GM21515 (cell line): ENCODE measurements at regions not wholly inside any gene's neighbourhood (a gene's known extent, or its start where the extent isn't known, plus 50 kb on each side); places are given as distances from the start of the nearest gene placed in this dataset.

Source experiments
- ATAC-seq: cut with Tn5 transposase; IDR thresholded peaks from one replicate; pipeline ENCODE4 v1.9.1; 2021; ENCODE audit not compliant: unreplicated experiment

- no peak for ATAC-seq
Observed at GRCh38 chr7:31455844-31456243, 58.0 kb upstream of the ITPRID1 start.

- ATAC-seq: no peak
Observed at GRCh38 chr7:31456646-31457368, 57.1 kb upstream of the ITPRID1 start.

- ATAC-seq: no peak
Observed at GRCh38 chr7:31457551-31457950, 56.3 kb upstream of the ITPRID1 start.

GRCh38 chr7:31458203-31458602 is 55.7 kb upstream of the ITPRID1 start:
- ATAC-seq: no peak

- ATAC-seq: no peak
Observed at GRCh38 chr7:31462636-31463035, 51.3 kb upstream of the ITPRID1 start.
